Embryonic facial prominence (tissue), 1 donor: ENCODE measurements at regions not wholly inside any gene's neighbourhood (a gene's known extent, or its start where the extent isn't known, plus 50 kb on each side); places are given as distances from the start of the nearest gene placed in this dataset.
"Not testable (repeated sequence)": the region's sequence is repeated elsewhere in the genome, so short reads cannot be mapped to it uniquely, and the experiment has no call there.

Experiments used
- DNase-seq: peaks from one replicate; pipeline ENCODE4 v3.0.0-alpha.2; 2016; ENCODE audit errors: extremely low spot score

- no peak for DNase-seq
These were observed 335.5 kb upstream of the SFSWAP start for GRCh38 chr12:131375261-131375971.

DNA sequence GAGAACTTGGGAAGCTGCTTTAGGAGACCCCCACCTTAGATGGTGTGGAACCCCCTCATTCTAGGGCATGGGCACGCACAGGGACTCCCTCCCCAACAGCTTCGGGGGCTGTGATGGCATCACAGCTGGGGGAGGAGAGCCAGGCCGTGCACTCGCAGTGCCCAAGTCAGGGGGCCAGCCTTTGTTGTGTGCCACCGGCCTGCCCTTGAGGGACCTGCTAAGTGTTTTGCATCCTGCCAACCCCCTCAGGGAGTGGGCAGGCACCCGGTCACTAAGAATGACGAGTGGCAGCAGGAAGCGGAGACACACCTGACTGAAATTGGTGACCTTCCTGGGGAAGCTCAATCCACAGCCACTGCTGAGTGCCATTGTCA, 334.9 kb upstream of the SFSWAP start:
- no peak for DNase-seq

DNA sequence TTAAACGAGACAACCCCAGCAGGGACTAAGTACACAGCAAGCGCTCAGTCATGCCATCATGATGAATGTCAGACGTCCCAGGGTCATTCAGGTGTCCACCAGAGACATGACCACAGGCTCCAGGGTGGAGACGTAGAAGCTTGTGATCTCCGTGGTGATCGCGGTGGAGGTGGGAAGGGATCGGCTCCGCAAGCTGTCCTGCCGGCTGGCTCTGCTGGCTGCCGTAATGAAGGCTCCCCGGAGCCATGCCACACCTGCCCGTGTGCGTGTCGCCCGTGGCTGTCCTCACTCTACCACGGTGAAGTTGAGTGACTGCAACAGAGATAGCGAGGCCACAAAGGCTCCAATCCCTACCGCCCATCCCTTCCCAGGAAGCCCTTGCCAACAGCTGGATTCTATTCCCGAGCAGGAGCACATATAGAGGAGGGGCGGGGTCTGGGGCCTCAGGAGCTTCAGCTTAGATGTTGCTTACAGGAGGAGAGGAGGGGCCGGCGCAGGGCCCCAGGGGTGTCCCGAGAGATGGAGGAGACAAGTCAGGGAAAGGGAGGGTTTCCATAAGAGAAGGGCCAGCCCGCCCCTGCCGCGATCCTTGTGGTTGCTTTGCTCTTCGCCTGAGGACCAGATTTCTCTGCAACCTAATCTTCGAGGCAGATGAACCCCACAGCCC, 332.6 kb upstream of the SFSWAP start:
- DNase-seq, result no peak

DNA sequence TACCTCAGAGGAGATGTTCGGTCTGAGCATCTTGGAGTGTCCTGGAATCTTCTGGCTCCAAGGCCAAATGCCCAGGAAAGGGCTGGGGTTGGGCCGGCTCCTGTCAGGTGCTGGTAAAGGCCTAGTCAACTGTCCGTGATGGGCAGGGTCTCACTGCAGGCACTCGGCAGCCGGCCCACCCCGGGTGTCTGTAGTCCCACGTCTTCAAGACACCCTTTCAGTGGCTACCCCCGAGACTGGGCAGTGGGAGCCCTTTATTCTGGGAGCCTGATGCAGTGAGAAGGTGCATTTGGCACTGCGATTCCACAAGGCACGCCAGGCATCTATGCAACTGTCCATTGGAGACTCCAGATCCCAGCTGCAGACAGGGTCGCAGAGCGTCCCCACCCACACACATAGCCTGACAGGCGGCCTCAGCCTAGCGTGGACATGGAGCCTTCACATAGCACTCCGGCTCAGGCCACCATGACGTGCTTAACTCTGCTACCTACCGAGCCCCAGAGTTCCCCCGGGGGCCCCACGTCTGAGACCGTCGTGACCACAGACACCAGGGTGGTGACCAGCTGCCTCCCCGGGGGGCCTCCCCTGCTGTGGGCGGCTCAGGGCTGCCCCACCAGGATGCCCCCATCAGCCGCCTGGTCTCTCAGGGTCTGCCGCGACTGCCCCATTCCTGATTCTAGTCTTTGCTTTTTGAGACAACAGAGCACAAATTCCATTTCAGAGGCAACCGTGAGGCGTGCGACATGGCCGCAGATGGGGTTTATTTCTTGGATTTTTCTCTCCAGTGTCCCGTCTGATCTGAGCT, 331.8 kb upstream of the SFSWAP start:
- DNase-seq, result no peak

DNA sequence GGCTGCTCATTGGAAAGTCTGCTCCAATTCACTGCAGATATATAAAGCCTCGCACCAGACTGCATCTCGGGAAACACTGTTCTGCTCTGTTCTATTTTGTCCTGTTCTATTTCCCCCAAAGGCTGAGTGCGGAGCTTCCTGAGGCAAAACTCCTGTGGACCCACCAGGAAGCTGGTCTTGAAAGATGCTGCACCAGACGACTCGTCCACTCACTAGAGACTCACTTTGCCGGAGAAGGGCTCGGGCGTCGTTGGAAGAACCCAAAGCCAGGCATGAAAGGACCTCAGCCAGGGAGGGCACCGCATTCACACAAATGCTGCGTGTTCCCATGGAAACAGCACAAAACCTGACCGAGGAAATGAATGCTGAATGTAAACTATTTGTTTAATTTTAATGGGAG, 331.2 kb upstream of the SFSWAP start:
- DNase-seq, result no peak

- DNase-seq, result no peak
These were observed 330.5 kb upstream of the SFSWAP start for GRCh38 chr12:131380220-131380964.

DNA sequence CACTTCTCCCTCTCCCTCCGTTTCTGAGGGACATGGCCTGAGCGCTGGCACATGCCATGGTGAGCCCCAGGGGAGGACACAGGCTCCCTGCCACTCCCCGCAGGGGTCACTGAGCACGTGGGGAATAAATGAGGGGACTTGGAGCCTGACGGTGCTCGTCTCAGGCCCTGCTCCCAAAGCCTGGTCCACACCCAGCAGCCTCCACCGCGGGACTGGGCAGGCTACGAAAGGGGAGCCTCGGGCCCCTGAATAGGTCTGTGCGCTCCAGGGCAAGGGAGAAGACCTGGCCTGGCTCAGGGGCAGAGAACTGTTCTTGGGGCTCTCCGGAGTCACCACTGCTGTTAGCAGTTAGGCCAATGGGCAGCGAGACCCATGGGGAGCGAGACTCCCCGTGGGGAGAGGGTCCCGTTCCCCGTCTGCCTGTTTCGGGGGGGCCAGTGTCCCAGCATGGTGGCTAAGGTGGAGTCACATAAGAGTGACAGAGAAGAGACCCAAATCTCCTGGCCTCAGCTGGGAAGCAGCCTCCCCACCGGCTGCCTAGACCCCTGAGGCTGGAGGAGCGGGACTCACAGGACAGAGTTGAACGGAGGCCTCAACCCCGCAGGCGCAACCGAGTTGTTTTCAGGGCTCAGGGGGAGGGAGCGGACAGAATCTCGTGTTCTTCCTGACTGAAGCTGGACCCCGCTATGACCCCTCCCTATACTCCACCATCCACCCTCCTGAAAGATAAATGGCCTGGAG, 329.8 kb upstream of the SFSWAP start:
- no peak for DNase-seq

- no peak for DNase-seq
These were observed 329.0 kb upstream of the SFSWAP start for GRCh38 chr12:131381716-131382430.

DNA sequence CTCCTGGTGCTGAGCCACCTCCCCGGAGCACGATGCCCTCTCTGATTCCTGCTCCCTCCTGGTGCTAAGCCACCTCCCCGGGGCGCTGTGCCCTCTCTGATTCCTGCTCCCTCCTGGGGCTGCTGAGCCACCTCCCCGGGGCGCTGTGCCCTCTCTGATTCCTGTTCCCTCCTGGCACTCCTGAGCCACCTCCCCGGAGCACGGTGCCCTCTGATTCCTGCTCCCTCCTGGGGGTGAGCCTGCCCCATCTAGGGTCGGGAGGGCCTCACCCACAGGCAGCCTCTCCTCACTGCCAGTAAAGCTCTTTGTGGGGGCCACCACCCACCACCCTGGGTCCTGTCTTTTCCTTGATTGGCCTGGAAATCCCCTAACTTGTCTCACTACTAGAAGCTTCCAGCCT, 327.6 kb upstream of the SFSWAP start:
- DNase-seq, result no peak

- DNase-seq, result no peak
These were observed 326.9 kb upstream of the SFSWAP start for GRCh38 chr12:131383741-131384543.

DNA sequence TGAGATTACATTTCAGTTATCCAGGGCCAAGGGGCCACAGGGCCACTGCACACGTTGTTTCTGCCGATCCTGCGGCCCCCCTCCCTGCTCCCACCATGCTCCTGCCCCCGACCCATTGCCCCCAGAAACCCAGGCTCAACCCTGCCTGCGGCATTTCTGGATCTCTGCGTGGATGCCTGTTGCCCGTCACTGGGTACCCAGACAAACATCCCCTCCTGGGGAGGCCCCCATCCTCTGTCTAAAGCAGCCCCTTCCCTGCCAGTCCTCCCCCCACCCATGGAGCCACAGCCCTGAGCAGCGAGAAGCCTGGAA, 326.4 kb upstream of the SFSWAP start:
- DNase-seq, result no peak

GRCh38 chr12:131385313-131386166, 325.4 kb upstream of the SFSWAP start:
- DNase-seq, result no peak

DNA sequence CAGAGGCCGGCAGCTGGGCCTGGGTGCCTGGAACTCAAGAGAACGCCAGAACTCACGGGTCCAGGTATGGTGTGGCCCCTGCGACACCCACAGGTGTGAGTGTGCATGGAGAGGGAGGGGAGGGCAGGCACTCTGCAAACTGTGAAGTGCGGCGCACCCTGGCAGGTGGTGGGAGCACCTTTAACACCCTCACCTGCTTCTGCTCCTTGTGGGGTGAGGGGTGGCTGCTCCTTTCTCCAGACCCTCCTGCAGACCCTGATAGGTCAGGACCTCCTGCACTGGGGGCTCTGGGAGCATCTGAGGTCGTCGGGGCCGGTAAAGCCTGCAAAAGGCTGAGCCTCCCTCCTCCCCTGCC, 324.7 kb upstream of the SFSWAP start:
- no peak for DNase-seq

DNA sequence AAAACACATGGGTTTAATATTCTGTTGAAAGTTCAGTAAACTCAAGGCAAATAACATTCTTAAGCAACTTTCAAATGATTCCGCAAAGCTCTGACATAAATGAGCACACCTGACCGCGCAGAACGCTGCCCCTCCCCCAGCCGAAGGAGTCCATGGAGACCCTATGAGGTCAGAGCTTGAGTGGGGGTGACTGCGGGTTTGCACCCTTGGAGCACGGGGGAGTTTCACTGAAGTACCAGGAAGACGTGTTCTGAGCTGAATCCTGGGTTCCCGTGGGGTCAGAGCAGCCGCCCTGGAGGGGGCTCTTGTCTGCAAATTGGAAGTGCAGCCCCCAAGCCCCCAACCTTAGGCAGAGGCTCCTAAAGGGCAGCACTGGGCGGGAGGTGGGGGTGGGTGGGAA, 324.1 kb upstream of the SFSWAP start:
- DNase-seq, result no peak

DNA sequence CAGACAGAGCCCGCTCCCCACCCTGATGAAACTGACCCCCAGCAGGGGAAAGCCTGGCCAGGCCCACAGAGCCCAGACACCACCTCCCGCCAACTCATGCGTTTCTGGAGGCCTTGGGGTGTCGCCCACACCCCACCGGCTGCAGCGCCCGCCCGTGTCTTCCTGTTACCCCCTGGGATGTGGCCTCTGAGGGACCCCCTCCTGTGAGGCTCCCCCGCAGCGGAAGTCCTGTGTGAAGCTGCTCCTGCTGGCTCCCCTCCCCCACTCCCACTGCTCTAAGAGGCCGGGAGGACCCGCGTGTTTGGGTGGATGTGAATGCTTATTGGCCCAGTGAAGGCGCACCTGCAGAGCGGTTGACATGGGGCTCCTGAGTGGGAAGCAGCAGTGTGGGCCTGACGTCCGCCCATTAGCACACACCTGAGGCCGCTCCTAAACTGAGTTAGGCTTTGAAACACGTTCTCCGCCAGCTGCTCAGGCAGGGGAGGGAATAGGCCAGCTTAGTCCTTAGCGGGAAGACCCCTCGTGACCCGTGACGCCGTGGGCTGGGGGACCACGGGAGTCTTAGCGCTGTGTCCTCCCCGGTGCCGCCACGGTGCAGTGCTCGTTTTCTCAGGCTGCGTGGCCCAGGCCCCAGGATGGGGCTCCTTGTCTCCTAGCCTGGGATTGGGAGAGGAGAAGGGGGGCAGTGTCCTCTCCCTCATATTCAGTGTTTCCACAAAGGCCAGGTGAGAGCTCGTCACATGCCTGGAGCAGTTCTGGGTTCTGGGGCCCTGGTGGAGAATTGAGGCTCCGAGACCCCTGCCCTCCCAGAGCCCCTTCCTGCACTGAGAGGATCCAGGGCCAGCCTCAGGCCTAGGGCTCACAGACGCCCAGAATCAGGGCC, 323.4 kb upstream of the SFSWAP start:
- DNase-seq, result no peak

DNA sequence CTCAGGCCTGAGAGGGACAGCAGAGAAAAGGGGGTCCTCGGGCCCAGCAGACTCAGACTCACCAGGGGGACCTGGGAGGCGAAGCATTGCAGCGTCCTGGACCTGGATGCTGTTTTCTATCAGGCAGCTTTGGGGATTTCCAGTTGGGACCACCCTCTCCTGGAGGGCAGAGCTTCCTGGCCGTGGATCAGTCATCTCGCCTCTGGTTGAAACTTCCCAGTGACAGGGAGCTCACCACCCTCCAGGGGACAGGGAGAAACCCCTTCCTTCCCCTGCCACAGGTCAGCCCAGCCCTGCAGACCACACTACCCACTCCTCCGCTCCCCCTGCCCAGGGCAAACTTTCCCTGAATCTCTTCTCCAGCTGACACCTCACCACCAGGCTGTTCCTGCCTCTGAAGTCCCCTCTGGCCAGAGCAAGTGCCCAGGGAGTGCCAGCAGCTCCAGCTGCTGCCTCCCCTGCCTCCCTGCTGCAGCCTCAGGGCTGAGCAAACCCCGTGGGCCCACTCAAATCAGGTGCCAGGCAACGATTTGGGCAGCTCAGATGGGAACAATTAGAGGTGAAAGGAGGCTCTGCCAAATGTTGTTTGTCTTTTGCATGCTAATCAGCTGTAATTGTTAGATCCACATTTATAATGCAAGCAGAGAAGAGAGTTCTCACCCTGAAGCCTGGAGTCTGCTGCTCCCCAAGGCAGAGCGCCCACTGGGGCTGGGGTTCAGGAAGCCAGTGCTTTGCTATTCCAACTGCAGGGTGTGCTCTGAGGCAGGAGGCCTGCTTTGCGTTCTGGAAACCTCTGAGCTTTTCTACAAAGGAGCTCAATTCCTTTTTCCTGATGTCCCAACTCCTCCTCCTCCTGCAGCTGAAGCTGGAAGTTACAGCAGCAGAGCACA, 322.5 kb upstream of the SFSWAP start:
- not testable (repeated sequence) for DNase-seq
